NCI-H1930 (cell line): ENCODE measurements at regions not wholly inside any gene's neighbourhood (a gene's known extent, or its start where the extent isn't known, plus 50 kb on each side); places are given as distances from the start of the nearest gene placed in this dataset.

Experiments
- DNase-seq, 2 experiments: peaks; one replicate each; lab custom pipeline; 2025; lab: John Stamatoyannopoulos, UW

DNA sequence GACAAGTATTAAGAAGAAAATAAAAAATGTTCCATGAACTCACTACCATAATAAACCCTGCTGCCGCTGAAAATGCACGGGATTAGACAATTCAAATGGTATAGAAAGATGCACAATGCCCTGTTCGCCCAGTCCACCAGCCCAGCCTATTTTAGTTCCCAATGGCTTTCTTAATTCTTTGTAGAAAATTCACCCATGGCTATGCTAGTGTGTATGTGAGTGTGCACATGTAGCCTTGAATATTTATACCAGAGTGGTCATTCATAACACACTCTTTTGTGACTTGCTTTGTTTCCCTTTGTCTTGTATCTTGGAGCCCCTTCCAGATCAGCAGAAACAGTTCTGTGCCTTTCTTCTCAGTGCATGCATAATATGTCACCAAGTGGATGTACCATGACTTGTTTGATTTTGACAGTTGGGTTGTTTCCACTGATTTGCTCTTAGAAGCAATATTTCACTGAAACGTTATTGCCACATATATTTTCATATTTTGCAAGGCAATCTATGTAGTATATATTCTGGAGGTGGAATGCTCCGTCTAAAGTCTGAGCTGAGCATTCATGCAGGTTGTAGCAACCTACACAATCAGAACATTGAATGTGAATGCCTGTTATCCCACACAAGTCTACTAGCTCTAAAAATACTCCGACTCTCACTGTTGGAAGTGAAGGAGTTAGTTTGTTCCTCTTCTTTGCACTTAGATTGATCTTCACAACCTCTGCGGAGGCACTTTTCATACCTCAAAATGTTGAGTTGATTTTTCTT lies 383.0 kb upstream of the EEF2KMT start:
- DNase-seq, result no peak

DNA sequence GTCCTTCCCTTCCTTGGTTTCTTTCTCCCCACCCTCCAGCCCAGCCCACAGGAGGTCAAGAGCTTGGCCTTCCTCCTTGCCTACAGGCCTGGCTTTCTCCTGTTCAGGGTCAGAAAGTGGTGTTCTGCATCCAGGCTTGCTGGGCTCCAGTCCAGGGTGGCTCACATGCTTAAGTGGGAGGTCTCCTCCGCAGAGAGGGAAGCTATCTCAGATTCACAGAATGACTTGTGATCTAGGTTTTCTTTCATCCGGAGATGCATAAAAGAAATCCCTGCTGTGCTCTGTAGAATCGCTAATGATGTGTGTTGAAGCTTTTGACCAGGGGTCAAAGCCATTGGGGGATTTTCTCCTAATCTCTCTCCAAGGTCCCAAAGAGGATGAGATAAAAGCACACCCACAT lies 382.3 kb upstream of the EEF2KMT start:
- no peak for DNase-seq

DNA sequence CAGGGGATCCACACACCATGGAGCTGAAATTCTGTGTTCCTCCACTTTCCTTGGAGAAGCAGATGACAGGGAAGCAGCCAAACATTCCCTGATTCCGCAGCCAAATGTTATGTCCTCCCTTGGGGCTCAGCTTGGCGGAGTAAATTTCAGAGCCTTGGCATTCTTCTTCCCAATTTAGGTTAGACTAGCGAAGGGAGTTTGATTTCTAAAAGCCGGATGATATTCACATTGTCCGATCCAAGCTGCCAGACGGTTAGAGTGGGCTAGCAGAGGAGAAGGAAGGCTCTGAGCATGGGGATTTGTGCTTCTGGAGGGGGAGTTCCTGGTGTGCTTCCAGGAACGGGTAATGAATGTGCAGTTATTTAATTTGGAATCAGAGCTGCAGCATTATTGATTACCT lies 380.4 kb upstream of the EEF2KMT start:
- no peak for DNase-seq

DNA sequence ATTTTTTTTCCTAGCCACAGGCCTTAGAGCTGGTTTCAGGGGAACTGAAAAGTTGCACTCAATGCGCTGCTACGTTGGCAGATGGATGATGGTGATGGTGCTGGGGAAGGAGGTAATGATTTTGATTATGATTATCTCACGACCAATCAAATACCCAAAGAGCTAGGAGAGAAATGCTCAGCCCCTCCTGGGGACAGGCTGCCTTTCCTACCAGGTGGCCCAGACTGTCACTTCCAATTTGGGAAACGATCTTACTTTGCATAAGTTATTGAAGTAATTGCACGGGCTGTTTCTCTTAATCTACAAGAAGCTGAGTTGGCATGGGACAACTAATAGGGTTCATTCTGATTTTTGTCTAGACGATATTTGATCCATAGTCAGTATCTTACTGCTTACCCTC lies 379.7 kb upstream of the EEF2KMT start:
- no peak for DNase-seq

DNA sequence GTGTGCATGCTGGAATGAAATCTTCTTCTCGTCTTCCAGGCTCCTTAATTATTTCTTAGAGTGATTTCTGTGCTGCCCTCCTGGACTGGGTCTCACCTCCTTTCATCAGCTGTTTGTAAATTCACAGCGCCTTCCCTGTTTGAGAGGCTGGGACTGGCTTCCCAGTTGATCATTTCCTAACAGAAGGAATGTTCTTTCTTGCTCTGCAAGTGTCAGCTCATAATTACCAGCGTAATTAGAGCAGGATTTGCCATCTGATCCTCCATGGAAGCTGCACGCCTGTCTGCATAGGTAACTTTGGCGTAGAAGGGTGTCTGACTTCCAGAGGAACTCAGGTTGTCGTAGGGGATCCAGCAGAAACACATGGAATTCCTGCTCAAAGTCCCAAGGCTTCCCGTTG lies 375.0 kb upstream of the EEF2KMT start:
- DNase-seq, result no peak

DNA sequence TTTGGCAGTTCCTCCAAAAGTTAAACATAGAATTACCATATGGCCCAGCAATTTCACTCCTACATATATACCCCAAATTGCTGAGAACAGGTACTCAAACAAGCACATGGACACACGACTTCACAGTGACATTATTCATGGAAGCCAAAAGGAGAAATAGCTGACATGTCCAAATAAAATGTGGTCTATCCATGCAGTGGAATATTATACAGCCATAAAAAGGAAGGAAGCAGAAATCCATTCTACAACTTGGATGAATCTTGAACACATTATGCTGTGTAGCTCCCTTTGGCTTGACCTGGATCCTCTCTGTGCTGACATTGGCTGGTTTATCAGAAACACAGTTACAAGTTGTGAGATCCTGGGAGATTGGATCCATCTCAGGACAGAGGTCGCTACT lies 370.9 kb upstream of the EEF2KMT start:
- DNase-seq, result no peak

DNA sequence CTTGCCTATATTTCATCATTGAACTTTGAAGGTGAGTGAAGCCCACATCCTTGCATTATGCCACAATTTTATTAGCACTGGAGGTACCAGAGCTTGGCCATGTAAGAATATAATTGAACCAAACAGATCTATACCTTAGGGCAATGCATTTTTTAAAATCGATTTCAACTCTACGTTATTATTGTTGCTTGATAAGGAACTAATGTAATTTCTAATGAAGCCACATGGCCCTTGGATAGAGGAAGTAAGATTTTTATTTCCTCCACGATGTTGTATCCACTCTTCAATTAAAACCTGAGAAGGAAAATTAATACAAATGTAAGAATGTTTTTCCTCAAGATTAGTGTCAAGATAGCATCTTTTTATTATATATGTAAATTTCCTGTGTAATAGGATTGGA lies 370.0 kb upstream of the EEF2KMT start:
- no peak for DNase-seq

DNA sequence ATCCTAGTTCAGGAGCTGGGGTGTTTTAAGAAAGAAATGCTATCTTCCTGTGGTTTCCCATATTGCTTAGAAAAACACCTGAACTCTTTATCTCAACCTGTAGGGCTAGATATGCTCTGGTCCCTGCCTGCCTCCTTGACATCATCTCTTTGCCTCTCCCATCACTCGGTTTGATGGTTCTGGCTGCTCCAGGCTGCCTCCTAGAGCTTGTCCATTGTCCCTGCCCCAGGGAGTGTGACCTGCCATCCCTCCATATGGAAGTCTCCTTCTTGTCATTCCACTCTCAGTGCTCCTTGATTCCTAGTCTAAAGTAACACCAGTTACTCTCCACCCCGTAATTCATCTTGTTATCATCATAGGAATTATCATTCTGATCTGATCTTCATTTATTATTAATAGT lies 369.0 kb upstream of the EEF2KMT start:
- no peak for DNase-seq

DNA sequence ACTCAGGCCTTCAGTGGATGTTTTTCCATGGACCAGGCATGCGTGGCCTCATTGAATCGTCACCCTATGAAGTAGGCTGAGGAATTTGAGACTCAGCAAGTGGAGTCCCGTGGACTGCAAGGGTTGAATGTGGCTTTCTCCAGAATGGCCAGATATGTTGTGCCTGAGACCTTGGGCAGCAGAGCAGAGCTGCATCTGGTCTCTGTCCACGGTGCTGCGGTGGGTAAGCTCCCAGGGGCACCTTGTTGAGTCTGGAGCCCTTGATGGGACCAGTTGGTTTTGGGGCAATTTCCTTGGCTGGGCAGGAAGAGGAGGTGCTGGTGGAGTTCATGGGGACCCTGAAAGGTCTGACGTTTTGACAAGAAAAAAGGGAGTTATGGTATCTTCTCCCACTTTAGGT lies 368.1 kb upstream of the EEF2KMT start:
- no peak for DNase-seq

DNA sequence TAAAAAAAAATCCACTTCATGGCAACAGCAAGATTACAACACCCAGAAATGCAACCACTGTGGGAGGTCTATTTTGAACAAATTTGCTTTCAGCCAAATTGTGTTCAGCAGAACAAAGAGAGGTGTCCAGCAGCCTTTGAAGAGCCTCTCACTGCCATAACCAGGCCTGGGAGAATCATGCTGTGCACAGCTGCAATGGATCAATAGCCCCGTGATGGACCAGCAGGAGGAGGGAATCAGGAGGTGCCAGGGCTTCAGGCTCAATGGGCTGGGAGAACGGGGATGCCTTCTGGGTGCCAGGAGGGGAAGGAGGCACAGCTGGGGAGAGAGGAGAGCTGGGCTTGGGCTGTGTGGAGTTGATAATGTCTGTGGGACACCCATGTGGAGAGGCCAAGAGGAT lies 366.2 kb upstream of the EEF2KMT start:
- no peak for DNase-seq

DNA sequence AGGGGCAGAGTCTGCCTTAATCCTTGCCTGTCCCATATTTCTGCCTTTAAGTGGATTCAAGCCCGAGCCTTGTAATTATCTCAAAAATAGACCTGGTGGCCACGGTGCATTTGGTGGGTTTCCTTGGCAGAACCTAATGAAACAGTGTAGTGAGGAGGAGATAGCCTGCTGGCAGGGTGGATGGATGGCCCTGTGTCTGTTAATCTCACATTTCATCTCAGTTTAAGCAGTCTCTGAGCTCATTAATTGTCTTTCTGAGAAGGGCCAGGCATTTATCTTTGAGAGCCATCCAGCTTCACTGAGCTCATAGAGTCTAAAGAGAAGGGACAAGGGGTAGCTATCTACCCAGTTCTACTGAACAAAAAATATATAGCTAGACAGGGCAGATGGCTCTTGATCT lies 364.0 kb upstream of the EEF2KMT start:
- no peak for DNase-seq

DNA sequence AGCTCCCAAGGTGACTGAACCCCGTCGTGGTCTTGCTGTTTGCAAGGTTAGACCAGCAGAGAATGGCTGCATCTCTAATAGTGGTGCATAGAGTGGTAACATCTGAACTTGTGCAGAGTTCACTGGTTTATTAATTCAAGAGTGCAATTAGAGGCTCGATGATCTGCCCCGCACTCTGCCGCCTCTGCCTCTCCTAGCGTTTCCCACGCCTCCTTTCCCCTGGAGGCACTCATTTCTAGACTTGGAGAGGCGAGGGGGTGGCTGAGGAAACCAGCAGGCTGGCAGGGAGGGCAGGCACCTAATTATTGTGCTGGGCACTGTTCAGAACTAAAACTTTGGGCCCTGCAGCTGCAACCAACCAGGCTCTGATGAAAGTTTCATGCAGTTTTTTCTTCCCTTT lies 363.5 kb upstream of the EEF2KMT start:
- DNase-seq, result no peak

DNA sequence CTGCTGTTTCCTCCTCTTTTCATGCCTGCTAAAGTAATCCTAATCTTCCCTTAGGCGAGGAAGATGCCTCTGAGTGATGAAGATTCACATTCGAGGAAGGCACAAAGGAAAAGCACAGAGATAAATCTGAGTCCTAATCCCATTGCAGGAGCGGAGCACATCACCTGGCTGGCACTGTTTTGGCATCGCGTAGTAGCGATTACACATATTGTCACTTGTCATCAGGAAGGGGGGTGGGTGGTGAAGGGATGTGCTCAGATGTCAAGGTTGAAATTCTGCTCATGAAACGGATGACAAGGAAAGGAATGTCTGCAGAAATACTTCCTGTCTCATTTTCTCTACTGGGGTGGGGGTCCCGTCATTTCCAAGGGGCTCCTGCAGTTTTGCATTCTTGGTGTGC lies 363.1 kb upstream of the EEF2KMT start:
- no peak for DNase-seq

DNA sequence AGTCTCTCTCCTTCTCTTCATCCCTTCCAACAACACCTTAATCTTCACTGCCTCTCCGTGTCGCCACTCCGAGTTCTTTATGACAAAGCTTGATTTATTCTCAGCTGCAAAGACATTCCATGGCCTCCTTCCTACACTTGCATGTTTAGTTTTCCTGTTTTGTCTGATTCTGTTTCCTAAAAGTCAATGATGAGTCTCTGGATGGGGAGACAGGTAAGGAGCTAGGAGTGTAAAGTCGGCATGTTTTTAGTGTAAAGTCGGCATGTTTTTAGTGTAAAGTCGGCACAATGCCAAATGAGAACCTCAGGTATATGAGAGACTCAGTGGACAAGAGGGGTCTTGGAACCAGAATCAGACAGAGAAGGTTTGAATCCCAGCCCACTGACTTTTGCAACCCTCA lies 362.3 kb upstream of the EEF2KMT start:
- DNase-seq, result no peak

DNA sequence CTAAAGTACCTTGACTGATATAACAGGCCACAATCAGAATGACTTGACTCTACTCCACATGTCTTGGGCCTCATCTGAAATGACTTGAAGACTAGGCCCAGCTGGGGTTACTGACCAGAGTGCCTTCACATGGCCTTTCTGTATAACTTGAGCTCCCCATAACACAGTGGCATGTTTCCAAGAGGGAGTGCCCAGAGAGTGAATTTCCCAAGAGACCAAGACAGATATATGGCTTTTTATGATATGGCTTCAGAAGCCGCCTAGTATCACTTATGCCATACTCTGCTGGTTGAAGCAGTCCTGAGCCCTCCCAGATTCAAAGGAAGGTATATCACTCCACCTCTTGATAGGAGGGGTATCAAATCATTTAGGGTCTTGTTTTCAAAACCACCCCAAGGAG lies 357.5 kb upstream of the EEF2KMT start:
- DNase-seq, result no peak

DNA sequence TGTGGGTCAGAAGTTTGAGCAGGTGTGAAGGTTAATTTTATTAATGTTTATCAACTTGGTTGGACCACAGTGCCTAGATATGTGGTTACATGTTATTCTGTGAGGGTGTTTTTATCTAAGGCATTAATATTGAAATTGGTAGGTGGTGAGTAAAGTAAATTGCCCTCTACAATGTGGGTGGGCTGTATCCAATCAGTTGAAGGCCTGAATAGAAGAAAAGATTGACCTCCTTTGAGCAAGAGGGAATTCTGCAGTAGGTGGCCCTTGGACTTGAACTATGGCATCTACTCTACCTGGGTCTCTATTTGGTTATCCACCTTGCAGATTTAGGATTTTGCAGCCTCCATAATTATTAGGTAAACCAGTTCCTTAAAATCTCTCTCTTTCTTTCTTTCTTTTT lies 356.8 kb upstream of the EEF2KMT start:
- DNase-seq, result no peak

DNA sequence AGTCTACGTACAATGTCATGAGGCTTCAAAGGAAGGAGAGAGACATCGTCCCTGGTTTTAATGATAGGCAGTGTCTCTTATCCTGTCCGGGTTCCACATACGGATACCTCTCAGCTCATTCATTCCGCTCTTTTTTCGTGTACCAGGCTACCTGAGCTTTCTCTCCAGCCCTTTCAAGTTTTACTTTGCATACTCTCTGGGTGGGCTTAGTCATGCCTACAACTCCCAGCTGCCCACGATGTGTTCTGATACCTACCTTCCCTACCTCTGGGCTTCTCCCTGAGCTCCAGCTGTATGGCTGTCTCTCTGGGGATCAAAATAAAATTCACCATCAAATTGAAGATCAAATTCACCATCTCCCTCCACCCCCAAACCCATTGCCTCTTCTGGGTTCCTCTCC lies 354.0 kb upstream of the EEF2KMT start:
- no peak for DNase-seq

DNA sequence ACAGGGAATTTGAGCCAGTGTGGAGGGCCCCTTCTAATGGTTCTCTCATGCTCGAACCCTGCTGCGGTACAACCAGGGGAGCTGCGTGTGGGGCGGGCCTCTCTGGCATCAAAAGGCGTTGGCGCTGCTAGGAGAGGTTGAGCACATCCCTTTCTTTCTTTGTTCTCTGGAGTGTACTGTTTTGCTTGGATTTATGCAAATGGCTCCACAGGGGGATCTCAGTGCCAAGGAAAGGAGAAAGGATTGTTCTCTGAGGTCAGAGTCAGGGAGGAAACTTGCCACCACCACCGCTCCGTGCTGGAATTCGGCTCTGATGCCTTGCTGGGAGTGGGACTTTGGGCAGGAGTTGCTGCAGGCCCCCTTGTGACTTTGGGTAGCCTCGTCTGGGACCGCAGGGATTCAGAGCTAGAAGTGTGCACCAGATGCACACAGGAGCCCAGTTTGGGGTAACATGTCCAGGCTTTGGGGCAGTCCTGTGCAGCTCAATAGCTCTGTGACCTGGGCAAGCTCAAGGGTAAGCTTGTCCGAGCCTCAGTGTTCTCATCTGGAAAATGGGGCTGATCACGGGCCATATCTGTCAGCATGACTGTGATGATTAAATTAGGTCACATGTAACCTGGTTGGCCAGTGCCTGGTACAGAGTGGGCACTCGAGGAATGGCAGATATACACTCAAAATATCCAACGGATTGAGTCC lies 353.0 kb upstream of the EEF2KMT start:
- DNase-seq, result no peak

DNA sequence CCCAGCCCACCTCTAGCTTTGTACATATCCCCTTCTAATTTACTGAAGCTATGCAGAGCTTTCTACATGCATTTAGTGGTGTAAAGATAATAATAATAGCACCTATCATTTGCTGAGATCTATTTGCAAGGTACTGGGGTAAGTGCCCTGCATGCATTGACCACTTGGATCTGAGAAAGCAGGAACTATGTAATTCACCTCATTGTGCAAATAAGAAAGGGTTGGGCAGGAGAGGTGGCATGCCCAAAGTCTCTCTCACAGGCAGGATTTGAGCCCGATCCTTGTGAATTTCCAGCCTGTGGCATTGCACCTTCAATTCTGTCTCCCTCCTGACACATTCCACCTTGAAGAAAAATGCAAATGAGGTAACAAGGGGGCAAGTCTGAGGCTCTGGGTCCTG lies 352.3 kb upstream of the EEF2KMT start:
- DNase-seq, result no peak

DNA sequence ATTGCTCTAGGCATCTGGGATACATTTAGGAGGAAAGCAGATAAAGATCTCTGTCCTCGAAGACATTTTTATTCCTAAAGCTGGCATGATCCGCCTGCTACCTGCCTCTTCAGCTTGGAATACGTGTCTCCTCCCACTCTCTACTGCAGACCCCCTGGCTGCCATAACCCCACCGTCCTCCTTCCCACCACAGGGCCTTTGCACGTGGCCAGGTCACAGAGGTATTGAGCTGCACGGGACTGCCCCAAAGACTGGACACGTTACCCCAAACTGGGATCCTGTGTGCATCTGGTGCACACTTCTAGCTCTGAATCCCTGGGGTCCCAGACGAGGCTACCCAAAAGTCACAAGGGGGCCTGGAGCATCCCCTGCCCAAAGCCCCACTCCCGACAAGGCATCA lies 351.2 kb upstream of the EEF2KMT start:
- no peak for DNase-seq

DNA sequence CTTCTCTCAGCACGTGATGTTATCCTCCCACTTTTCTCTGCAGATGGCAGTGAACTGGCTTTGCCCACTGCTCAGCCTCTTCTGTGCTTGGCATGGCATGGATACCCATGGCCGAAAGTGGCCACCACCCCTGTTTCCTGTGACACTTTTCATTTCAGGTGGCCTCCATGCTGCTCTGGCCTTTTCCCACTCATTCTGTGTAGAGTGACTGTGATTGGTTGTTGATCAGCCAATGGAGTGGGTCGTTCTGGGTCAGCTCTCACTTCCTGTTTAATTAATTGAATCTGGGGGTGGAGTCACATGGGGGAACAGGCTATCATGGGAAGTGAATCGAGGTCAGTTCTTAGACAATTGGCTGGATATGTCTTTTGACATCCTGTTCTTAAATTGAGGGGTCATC lies 350.1 kb upstream of the EEF2KMT start:
- DNase-seq, result no peak

DNA sequence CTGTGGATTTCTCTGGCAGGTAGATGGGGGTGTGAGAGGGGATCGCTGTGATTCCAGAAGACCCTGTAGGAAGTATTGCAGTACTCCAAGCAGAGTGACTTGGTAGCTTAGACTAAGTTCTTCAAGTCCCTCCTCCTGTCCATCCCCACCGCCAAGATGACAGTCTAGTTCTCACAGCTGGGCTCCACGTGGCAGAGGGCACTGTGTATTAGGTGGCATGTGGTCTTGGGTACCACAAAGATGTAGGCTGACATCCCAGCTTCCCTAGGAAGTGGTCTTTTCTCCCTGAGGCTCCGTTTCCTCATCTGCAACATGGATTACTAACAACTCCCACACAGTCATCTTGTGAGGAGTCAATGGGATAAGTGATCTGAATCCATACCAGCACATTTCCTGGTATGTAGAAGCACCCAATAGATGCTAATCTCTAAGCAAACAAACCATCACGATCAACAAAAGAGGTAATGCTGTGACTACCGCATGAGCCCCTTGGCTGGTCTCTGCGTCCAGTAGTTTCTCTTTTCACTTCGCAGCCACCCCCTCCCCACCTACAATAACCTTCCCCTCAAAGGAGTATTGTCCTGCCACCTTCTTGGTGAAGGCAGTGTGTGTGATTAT lies 349.1 kb upstream of the EEF2KMT start:
- DNase-seq, result no peak

DNA sequence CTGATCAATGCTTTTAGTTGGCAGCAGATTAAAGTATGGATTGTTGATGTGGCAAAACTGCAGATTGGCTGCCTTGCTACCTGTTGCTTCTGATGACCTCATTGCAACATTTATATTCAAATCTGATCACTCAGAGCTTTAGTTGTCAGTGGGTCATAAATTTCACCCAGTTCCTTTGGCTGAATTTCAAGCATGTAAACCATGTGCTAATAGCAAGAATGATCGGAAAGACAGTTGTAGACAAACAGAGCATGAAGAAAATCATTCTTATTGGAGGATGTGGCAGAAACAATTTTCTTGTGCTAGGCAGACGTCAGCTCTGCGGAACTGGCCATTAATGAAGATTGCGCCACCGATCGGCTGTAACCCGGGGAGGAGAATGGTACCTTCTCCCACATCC lies 346.6 kb upstream of the EEF2KMT start:
- no peak for DNase-seq

DNA sequence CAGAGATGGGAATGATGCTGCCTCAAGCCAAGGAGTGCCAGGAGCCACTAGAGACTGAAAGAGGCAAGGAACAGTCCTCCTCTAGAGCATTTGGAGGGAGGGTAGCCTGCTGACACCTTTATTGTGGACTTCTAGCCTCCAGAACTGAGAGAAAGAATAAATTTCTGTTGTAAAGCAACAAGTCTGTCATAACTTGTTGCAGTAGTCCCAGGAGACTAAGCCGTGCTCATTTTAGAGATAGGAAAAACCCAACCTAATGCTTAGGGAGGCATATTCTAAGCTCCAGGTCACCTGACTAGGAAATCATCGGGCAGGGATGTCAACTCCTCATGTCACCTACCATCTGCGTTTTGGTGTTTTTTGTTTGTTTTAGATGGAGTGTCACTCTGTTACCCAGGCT lies 345.4 kb upstream of the EEF2KMT start:
- DNase-seq, result no peak
